HepG2 (cell line): ENCODE measurements at regions not wholly inside any gene's neighbourhood (a gene's known extent, or its start where the extent isn't known, plus 50 kb on each side); places are given as distances from the start of the nearest gene placed in this dataset.

ENCODE experiments used
- ATAC-seq: fragments of 200-7000 bp; cut with Tn5 transposase; 3 replicates; pipeline ENCODE4 v1.9.1; 2020; ENCODE audit warnings: mild to moderate bottlenecking, moderate library complexity
- BruUV-seq: library from RNA; stranded (reverse); fragments of 400-500 nt; replicated peaks from 2 replicates; lab custom pipeline; 2021; lab: Mats Ljungman, UMichigan
- CTCF ChIA-PET: fragments of 300-600 bp; formaldehyde crosslinking; extraction: SDS; loops from one replicate; lab custom pipeline; 2021; ENCODE audit warnings: low total read pairs, inconsistent platforms, low intra/inter-chr PET ratio; lab: Yijun Ruan, JAX
- POLR2A ChIA-PET: fragments of 350-600 bp; sonication (Branson Sonifier 250); formaldehyde crosslinking; loops from one replicate; lab custom pipeline; 2020; ENCODE audit warnings: antibody characterized with exemption, inconsistent platforms; lab: Yijun Ruan, JAX
- DNase-seq: peaks from one replicate; pipeline ENCODE4 v3.0.0-alpha.2; 2015; ENCODE audit warnings: low spot score
- FAIRE-seq: peaks from 3 replicates; lab custom pipeline; 2011; peaks lifted over from hg19 to GRCh38; lab: Jason Lieb, UNC
- H2AFZ ChIP-seq: one replicate; pipeline ENCODE4 v1.6.1; 2011; ENCODE audit warnings: low read length, inconsistent platforms
- H3K27ac ChIP-seq: fragments of 300-600 bp; 3 replicates; pipeline ENCODE4 v1.8.0; 2011; ENCODE audit warnings: mixed run types, mild to moderate bottlenecking, mixed read lengths, low read length, inconsistent platforms; ENCODE audit not compliant: insufficient read depth; ENCODE audit errors: extremely low read length
- H3K27me3 ChIP-seq, 2 experiments: fragments of 200-600 bp in 1 of 2; 2 replicates in 1 of 2; 3 replicates in 1 of 2; pipeline versions ENCODE4 v1.6.0 to v1.8.0; 2011; ENCODE audit warnings: low read length in 2 of 2, mild to moderate bottlenecking in 2 of 2, moderate library complexity in 2 of 2, inconsistent platforms in 1 of 2; ENCODE audit not compliant: insufficient read depth in 2 of 2, control insufficient read depth in 1 of 2
- H3K36me3 ChIP-seq, 2 experiments: fragments of 200-600 bp in 1 of 2; replicated peaks in 1 of 2; 2 replicates in 1 of 2; 3 replicates in 1 of 2; pipeline versions ENCODE4 v1.5.1 to v1.8.0; 2011; ENCODE audit warnings: low read length in 2 of 2, inconsistent platforms in 1 of 2; ENCODE audit not compliant: insufficient read depth in 2 of 2, control insufficient read depth in 1 of 2
- H3K4me1 ChIP-seq: 2 replicates; pipeline ENCODE4 v1.5.1; 2012; ENCODE audit warnings: low read length, inconsistent platforms; ENCODE audit not compliant: insufficient read depth
- H3K4me2 ChIP-seq: 2 replicates; pipeline ENCODE4 v1.6.0; 2011; ENCODE audit warnings: low read depth, low read length, inconsistent platforms
- H3K4me3 ChIP-seq, 3 experiments: fragments of 200-600 bp in 1 of 3; sonication (generic), shearing (Covaris generic) in 1 of 3; replicated peaks in 1 of 3; 2 replicates each; pipeline ENCODE4 v1.5.1; 2011 to 2016; ENCODE audit warnings: low read length in 3 of 3, inconsistent platforms in 2 of 3, low read depth in 2 of 3, mild to moderate bottlenecking in 2 of 3, control low read depth in 1 of 3, mixed read lengths in 1 of 3; ENCODE audit not compliant: insufficient read depth in 1 of 3
- H3K79me2 ChIP-seq: one replicate; pipeline ENCODE4 v1.6.1; 2011; ENCODE audit warnings: low read length, inconsistent platforms; ENCODE audit not compliant: insufficient read depth
- H3K9ac ChIP-seq: 2 replicates; pipeline ENCODE4 v1.6.0; 2011; ENCODE audit warnings: mild to moderate bottlenecking, low read depth, low read length, inconsistent platforms; ENCODE audit not compliant: insufficient read depth
- H3K9me3 ChIP-seq: 2 replicates; pipeline ENCODE4 v1.5.1; 2012; ENCODE audit warnings: mild to moderate bottlenecking, low read length
- H4K20me1 ChIP-seq: 2 replicates; pipeline ENCODE4 v1.6.0; 2011; ENCODE audit warnings: inconsistent platforms, mild to moderate bottlenecking, low read length, moderate library complexity; ENCODE audit not compliant: insufficient read depth
- ARNTL ChIP-seq: sonication (generic); formaldehyde crosslinking; IDR thresholded peaks from 2 replicates; pipeline ENCODE4 v1.4.0; 2020; ENCODE audit warnings: mild to moderate bottlenecking, missing genetic modification reagents
- ESRRA ChIP-seq: sonication (generic); formaldehyde crosslinking; IDR thresholded peaks from 2 replicates; pipeline ENCODE4 v1.5.1; 2020; ENCODE audit warnings: mild to moderate bottlenecking, low read depth, missing genetic modification reagents
- GTF3A ChIP-seq: sonication (generic); formaldehyde crosslinking; conservative IDR thresholded peaks from 2 replicates; pipeline ENCODE4 v1.4.0; 2020; ENCODE audit warnings: mild to moderate bottlenecking, missing genetic modification reagents
- MED13 ChIP-seq: sonication (generic); formaldehyde crosslinking; IDR thresholded peaks from 2 replicates; pipeline ENCODE4 v1.5.0; 2020; ENCODE audit warnings: missing genetic modification reagents
- NFKB2 ChIP-seq: sonication (generic); formaldehyde crosslinking; IDR thresholded peaks from 2 replicates; pipeline ENCODE4 v1.4.0; 2020; ENCODE audit warnings: missing genetic modification reagents, borderline replicate concordance
- PAWR ChIP-seq: sonication (generic); formaldehyde crosslinking; IDR thresholded peaks from 2 replicates; pipeline ENCODE4 v1.4.0; 2020; ENCODE audit warnings: missing genetic modification reagents, mild to moderate bottlenecking, borderline replicate concordance
- PCBP2 ChIP-seq: fragments of 200-400 bp; formaldehyde crosslinking; optimal IDR thresholded peaks from 2 replicates; pipeline ENCODE3; 2018; ENCODE audit warnings: low read length, low read depth; ENCODE audit not compliant: poor library complexity, severe bottlenecking
- RBAK ChIP-seq: sonication (generic); formaldehyde crosslinking; IDR thresholded peaks from 2 replicates; pipeline ENCODE4 v1.5.1; 2020; ENCODE audit warnings: mild to moderate bottlenecking, missing genetic modification reagents
- SIN3A ChIP-seq: IDR thresholded peaks from 2 replicates; pipeline ENCODE4 v1.6.1; 2011; ENCODE audit warnings: low read depth, mild to moderate bottlenecking, control low read depth, low read length, borderline replicate concordance
- SP5 ChIP-seq: IDR thresholded peaks from 2 replicates; pipeline ENCODE4 v1.6.1; 2016; ENCODE audit warnings: low read depth, borderline replicate concordance
- TEAD2 ChIP-seq: sonication (generic); formaldehyde crosslinking; IDR thresholded peaks from 2 replicates; pipeline ENCODE4 v1.9.0; 2021; ENCODE audit warnings: missing genetic modification reagents
- ZNF296 ChIP-seq: sonication (generic); formaldehyde crosslinking; conservative IDR thresholded peaks from 2 replicates; pipeline ENCODE4 v1.5.0; 2020; ENCODE audit warnings: mild to moderate bottlenecking, missing genetic modification reagents
- ZNF367 ChIP-seq: sonication (generic); formaldehyde crosslinking; IDR thresholded peaks from 2 replicates; pipeline ENCODE4 v1.4.0; 2020; ENCODE audit warnings: missing genetic modification reagents, borderline replicate concordance
- ZNF543 ChIP-seq: sonication (generic); formaldehyde crosslinking; IDR thresholded peaks from 2 replicates; pipeline ENCODE4 v1.4.0; 2020; ENCODE audit warnings: mild to moderate bottlenecking, missing genetic modification reagents
- ZSCAN30 ChIP-seq: sonication (generic); formaldehyde crosslinking; IDR thresholded peaks from 2 replicates; pipeline ENCODE4 v1.5.0; 2020; ENCODE audit warnings: mild to moderate bottlenecking, missing genetic modification reagents
- WGBS: methylation state at CpG from one replicate; pipeline ENCODE4 v1.1.6; 2017; ENCODE audit warnings: low lambda C conversion rate; 5-methylcytosine and 5-hydroxymethylcytosine counted together
- in situ Hi-C: cut with HindIII; loops from 2 replicates; pipeline ENCODE4 v1.10.0; 2017; ENCODE audit warnings: low pct_unique_long_range_greater_than_20kb; ENCODE audit not compliant: extremely low pct_ligation_motif_present
- intact Hi-C: fragments of 100-400 bp; cut with micrococcal nuclease; formaldehyde crosslinking; loops from one replicate; pipeline ENCODE4 v1.10.0; 2022; ENCODE audit not compliant: unreplicated experiment

GRCh38 chr10:52906046-52906445 is 133.5 kb upstream of the MBL2 start:
- no peaks in the 10 kb centered on the region for H3K9me3 ChIP-seq
- FAIRE-seq (no peak), ATAC-seq (no peak), DNase-seq (no peak)
- no peak for TF ChIP-seq MED13 (CRISPR knock-in tag)
- no peak for TF ChIP-seq ARNTL (CRISPR knock-in tag)
- TF ChIP-seq SIN3A, result no peak
- no peak for TF ChIP-seq ZNF296 (CRISPR knock-in tag)
- TF ChIP-seq RBAK (CRISPR knock-in tag), result no peak
- no peak for TF ChIP-seq PAWR
- TF ChIP-seq ZSCAN30 (CRISPR knock-in tag), result no peak
- no peak for TF ChIP-seq NFKB2 (CRISPR knock-in tag)
- TF ChIP-seq PCBP2, result no peak
- TF ChIP-seq ZNF367, result no peak
- no peak for TF ChIP-seq GTF3A (CRISPR knock-in tag)
- no peak for TF ChIP-seq ESRRA (CRISPR knock-in tag)
- no peak for TF ChIP-seq ZNF543 (CRISPR knock-in tag)
- TF ChIP-seq TEAD2 (CRISPR knock-in tag), result no peak
- TF ChIP-seq SP5, result no peak
- no peak overlapping the region for H3K4me3 ChIP-seq
- H3K27ac ChIP-seq, result no peak overlapping the region
- H2AFZ ChIP-seq, result no peak overlapping the region
- in situ Hi-C loops (no loop called here), intact Hi-C loops (no loop called here)
- no peaks in the 10 kb centered on the region for H3K36me3 ChIP-seq
- no TSS peak for BruUV-seq
- no peaks in the 10 kb centered on the region for H3K4me1 ChIP-seq
- no peak overlapping the region for H3K4me2 ChIP-seq
- H3K79me2 ChIP-seq, result no peaks in the 10 kb centered on the region
- CTCF ChIA-PET, result no interaction called here
- no peaks in the 10 kb centered on the region for H4K20me1 ChIP-seq
- WGBS, result 0% methylated on average over 1 of the region's 1 CpG
- H3K9ac ChIP-seq, result no peak overlapping the region
- H3K27me3 ChIP-seq, result no peaks in the 10 kb centered on the region
- POLR2A ChIA-PET, result no interaction called here
